ENCODE measurements at regions not wholly inside any gene's neighbourhood (a gene's known extent, or its start where the extent isn't known, plus 50 kb on each side); places are given as distances from the start of the nearest gene placed in this dataset.

DNA sequence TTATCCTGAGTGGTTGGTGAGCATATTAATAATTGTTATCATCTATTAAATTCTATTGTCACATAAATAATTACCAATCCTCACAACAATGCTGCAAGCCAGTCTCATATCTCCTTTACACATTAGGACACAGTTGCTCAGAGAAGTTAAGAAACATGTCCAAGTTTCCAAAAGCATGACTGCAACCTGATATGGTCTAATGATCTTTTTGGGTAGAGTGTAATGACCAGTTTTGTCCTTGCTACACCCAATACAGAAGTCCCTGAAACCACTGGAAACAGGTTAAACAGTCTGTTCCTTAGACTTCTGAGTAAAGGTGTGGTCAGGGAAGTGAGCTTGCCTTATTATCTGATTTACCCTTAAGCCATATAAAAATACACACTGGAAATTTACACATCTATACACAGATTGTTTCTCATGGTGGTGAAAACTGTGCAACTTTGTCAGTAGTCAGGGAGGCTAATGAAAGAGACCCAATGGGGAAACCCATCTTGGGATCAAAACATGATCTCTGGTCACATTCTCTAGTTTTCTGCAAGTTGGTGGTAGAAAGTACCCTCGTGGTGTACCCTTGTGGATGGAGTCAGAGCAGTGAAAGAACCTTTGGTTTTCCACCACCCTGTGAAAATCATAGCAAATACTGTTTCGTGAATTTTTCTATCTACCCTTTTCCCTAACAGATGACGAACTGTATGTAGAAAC is 146.0 kb upstream of the KLF12 start:
- TF ChIP-seq EZH2 (optimal IDR thresholded peaks at IDR 0.05; ENCODE audit: low read depth, low read length) (no peak), EZH2phosphoT487 (IDR thresholded peaks at IDR 0.05; ENCODE audit: low read length) (no peak)
- TF ChIP-seq, protein P1, sequence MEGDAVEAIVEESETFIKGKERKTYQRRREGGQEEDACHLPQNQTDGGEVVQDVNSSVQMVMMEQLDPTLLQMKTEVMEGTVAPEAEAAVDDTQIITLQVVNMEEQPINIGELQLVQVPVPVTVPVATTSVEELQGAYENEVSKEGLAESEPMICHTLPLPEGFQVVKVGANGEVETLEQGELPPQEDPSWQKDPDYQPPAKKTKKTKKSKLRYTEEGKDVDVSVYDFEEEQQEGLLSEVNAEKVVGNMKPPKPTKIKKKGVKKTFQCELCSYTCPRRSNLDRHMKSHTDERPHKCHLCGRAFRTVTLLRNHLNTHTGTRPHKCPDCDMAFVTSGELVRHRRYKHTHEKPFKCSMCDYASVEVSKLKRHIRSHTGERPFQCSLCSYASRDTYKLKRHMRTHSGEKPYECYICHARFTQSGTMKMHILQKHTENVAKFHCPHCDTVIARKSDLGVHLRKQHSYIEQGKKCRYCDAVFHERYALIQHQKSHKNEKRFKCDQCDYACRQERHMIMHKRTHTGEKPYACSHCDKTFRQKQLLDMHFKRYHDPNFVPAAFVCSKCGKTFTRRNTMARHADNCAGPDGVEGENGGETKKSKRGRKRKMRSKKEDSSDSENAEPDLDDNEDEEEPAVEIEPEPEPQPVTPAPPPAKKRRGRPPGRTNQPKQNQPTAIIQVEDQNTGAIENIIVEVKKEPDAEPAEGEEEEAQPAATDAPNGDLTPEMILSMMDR (IDR thresholded peaks at IDR 0.05; ENCODE audit: low read length), result no peak
